NB4 (cell line): ENCODE measurements at regions not wholly inside any gene's neighbourhood (a gene's known extent, or its start where the extent isn't known, plus 50 kb on each side); places are given as distances from the start of the nearest gene placed in this dataset.

Experiments
- DNase-seq: peaks from one replicate; pipeline ENCODE4 v3.0.0; 2010; ENCODE audit warnings: low read depth
- H3K4me3 ChIP-seq: one replicate; pipeline ENCODE4 v1.5.1; 2011; ENCODE audit warnings: mild to moderate bottlenecking, low read depth, low read length, moderate library complexity
- MYC ChIP-seq: IDR thresholded peaks from 2 replicates; pipeline ENCODE4 v1.6.1; 2011; ENCODE audit warnings: low read depth, low read length
- POLR2A ChIP-seq: IDR thresholded peaks from 2 replicates; pipeline ENCODE4 v1.6.1; 2011; ENCODE audit warnings: mild to moderate bottlenecking; ENCODE audit not compliant: insufficient read length; ENCODE audit errors: extremely low read depth
- TF ChIP-seq, protein P1 (sequence below): IDR thresholded peaks from one replicate; pipeline ENCODE4 v1.5.1; 2012; ENCODE audit warnings: low read depth, low read length
- TF ChIP-seq, protein P2 (sequence below): IDR thresholded peaks from 2 replicates; pipeline ENCODE4 v1.6.1; 2011; ENCODE audit warnings: low read depth, low read length

DNA sequence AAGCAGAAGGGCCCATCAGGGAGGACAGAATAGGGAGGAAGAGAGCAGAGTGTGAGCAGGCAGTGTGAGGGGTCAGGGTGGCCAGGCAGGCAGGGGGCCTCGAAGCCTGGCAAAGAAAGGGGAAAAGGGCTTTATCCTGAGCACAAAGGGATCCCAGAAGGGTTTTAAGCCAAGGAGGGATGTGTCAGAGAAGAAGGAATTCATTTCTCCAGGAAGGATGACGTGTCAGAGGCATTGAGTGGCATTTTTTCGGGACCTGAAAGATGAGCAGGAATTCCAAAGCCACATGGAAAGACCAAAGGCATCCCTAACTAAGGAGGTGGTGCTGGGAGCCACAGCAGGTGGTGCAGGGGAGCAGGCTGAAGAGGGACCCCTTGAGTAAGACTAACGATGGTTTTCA lies 132.1 kb downstream of the DICER1 start:
- TF ChIP-seq MYC (no peak), POLR2A (no peak)
- TF ChIP-seq, protein P1, sequence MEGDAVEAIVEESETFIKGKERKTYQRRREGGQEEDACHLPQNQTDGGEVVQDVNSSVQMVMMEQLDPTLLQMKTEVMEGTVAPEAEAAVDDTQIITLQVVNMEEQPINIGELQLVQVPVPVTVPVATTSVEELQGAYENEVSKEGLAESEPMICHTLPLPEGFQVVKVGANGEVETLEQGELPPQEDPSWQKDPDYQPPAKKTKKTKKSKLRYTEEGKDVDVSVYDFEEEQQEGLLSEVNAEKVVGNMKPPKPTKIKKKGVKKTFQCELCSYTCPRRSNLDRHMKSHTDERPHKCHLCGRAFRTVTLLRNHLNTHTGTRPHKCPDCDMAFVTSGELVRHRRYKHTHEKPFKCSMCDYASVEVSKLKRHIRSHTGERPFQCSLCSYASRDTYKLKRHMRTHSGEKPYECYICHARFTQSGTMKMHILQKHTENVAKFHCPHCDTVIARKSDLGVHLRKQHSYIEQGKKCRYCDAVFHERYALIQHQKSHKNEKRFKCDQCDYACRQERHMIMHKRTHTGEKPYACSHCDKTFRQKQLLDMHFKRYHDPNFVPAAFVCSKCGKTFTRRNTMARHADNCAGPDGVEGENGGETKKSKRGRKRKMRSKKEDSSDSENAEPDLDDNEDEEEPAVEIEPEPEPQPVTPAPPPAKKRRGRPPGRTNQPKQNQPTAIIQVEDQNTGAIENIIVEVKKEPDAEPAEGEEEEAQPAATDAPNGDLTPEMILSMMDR: no peak
- TF ChIP-seq, protein P2, sequence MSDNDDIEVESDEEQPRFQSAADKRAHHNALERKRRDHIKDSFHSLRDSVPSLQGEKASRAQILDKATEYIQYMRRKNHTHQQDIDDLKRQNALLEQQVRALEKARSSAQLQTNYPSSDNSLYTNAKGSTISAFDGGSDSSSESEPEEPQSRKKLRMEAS: no peak
- DNase-seq: no peak
- H3K4me3 ChIP-seq: no peak overlapping the region

DNA sequence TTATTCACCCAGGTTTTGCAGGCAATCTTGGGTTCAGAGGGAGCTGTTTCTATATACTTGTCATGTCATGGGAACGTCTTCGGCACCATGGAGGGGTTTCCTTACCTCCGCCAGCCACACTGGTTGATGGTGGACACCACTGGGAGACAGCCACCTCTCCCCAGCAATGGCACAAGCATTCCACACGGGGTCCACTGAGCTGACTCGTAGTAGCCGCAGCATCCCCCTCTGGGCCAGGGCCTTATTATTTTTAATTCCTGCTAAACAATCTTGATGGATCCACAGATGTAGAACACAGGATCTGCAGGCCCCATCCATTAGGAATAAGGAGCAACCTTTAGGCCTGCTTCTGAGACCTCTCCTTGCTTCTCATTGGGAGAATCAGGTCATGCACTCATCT lies 132.9 kb downstream of the DICER1 start:
- no peak for TF ChIP-seq POLR2A
- TF ChIP-seq, protein P2: no peak
- TF ChIP-seq, protein P1: no peak
- H3K4me3 ChIP-seq: no peak overlapping the region
- no peak for DNase-seq

DNA sequence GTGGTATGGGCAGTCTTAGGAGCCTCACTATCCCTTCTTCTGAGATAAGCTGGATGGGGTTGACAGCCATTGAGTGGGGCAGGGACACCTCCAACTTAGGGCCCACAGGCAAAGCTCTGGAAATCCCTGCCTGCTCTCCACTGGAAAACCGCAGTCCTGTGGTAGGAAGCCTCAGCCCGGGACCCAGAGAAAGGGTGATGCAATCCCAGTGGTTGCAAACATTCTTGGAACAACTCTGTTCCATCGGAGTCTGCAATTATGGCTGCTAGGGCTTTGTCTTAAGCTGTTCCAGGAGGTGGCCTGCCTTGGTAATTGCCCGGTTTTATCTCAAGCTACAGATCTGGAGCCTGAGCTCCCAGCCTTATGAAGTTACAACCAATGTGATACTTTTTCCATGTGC lies 133.4 kb downstream of the DICER1 start:
- TF ChIP-seq POLR2A (no peak), MYC (no peak)
- H3K4me3 ChIP-seq: no peak overlapping the region
- no peak for DNase-seq

DNA sequence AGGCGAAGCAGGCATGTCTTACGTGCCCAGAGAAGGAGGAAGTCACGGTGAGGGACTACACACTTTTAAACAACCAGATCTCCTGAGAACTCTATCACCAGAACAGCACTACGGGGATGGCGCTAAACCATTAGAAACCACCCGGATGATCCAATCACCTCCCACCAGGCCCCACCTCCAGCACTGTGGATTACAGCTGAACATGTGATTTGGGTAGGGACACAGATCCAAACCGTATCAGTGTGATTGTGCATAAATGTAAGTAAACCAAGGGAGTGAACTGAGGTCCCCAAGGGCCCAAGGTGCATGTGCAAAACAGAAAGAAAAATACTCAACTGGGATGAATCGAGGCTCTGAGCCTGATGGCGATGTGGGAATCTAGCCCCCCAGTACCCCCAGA lies 134.2 kb downstream of the DICER1 start:
- H3K4me3 ChIP-seq: no peak overlapping the region
- TF ChIP-seq, protein P2: no peak
- TF ChIP-seq, protein P1: no peak
- TF ChIP-seq POLR2A (no peak), MYC (no peak)
- DNase-seq: no peak

DNA sequence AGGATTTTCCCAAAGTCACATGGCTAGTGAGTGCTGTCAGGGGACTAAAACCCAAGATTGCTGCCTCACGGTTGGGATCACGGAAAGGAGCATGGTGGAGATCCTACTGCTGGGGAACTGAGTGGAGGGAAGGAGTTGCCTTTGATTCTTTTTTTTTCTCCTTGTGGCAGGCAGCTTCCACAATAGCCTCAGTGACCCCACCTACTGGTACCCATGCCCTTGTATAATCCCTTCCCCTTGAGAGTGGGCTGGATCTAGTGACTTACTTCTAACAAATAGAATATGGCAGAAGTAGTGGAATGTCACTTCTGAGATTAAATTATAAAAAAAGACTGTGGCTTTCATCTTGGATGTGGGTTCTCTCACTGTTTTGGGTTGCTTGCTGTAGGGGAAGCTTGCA lies 135.7 kb downstream of the DICER1 start:
- no peak for DNase-seq
- no peak for TF ChIP-seq POLR2A
- TF ChIP-seq, protein P2: no peak
- TF ChIP-seq MYC: no peak
- TF ChIP-seq, protein P1: no peak
- H3K4me3 ChIP-seq: no peak overlapping the region

DNA sequence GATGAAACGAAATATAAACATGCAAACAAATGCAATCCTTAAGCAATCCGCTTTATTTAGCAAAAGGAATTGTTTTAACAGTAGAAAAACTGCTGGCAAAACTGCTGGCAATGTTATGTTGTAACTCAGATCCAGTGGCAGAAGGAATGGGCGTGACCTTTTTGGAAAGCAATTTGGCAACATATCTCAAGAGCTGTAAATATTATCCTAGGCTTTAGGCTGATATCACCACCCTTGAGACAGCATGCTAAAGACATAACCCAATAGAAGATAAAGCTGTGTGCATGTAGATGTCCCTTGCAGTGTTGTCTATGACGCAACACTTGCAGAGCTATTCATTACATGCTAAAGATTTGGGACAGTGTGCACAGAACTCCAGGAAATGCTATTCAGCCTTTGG lies 138.5 kb downstream of the DICER1 start:
- no peak for DNase-seq
- TF ChIP-seq POLR2A: no peak
- TF ChIP-seq, protein P1: no peak
- TF ChIP-seq MYC: no peak
- TF ChIP-seq, protein P2: no peak
- H3K4me3 ChIP-seq: no peak overlapping the region
